GM21447 (cell line): ENCODE measurements at regions not wholly inside any gene's neighbourhood (a gene's known extent, or its start where the extent isn't known, plus 50 kb on each side); places are given as distances from the start of the nearest gene placed in this dataset.
A peak's percentile ranks its signal among the peaks of the same experiment; 100 is the strongest.

Source experiments
- ATAC-seq: cut with Tn5 transposase; IDR thresholded peaks from one replicate; pipeline ENCODE4 v1.9.1; 2021; ENCODE audit not compliant: unreplicated experiment

- ATAC-seq = no peak
Observed at GRCh38 chr1:238071061-238071460, 180.3 kb upstream of the ZP4 start.

- peak; percentile 49 for ATAC-seq
Observed at GRCh38 chr1:238063454-238063853, 172.7 kb upstream of the ZP4 start.

- no peak for ATAC-seq
Observed at GRCh38 chr1:238061967-238062613, 171.4 kb upstream of the ZP4 start.

GRCh38 chr1:238060061-238060460, 169.3 kb upstream of the ZP4 start:
- ATAC-seq = no peak

GRCh38 chr1:238052496-238053266, 162.0 kb upstream of the ZP4 start:
- ATAC-seq = no peak

- no peak for ATAC-seq
Observed at GRCh38 chr1:238029126-238029525, 138.4 kb upstream of the ZP4 start.

GRCh38 chr1:238027366-238027765, 136.6 kb upstream of the ZP4 start:
- ATAC-seq = no peak

GRCh38 chr1:238023137-238023536, 132.4 kb upstream of the ZP4 start:
- ATAC-seq = no peak

- no peak for ATAC-seq
Observed at GRCh38 chr1:238018214-238018613, 127.5 kb upstream of the ZP4 start.

GRCh38 chr1:238006779-238007178, 116.1 kb upstream of the ZP4 start:
- no peak for ATAC-seq

- no peak for ATAC-seq
Observed at GRCh38 chr1:238005116-238005515, 114.4 kb upstream of the ZP4 start.

- ATAC-seq = no peak
Observed at GRCh38 chr1:238001818-238002217, 111.1 kb upstream of the ZP4 start.

- ATAC-seq = no peak
Observed at GRCh38 chr1:237999426-238000052, 108.8 kb upstream of the ZP4 start.

- no peak for ATAC-seq
Observed at GRCh38 chr1:237998581-237998980, 107.9 kb upstream of the ZP4 start.

GRCh38 chr1:237983496-237983895, 92.8 kb upstream of the ZP4 start:
- no peak for ATAC-seq

GRCh38 chr1:237981223-237981622, 90.5 kb upstream of the ZP4 start:
- no peak for ATAC-seq

GRCh38 chr1:237976331-237976730, 85.6 kb upstream of the ZP4 start:
- no peak for ATAC-seq

- ATAC-seq = no peak
Observed at GRCh38 chr1:237975903-237976302, 85.2 kb upstream of the ZP4 start.

- ATAC-seq = no peak
Observed at GRCh38 chr1:237975376-237975775, 84.7 kb upstream of the ZP4 start.

- no peak for ATAC-seq
Observed at GRCh38 chr1:237972186-237972585, 81.5 kb upstream of the ZP4 start.

- no peak for ATAC-seq
Observed at GRCh38 chr1:237962985-237963384, 72.3 kb upstream of the ZP4 start.

GRCh38 chr1:237961754-237962153, 71.0 kb upstream of the ZP4 start:
- no peak for ATAC-seq
